PC-3 (cell line): ENCODE measurements at regions not wholly inside any gene's neighbourhood (a gene's known extent, or its start where the extent isn't known, plus 50 kb on each side); places are given as distances from the start of the nearest gene placed in this dataset.

Source experiments
- ATAC-seq: fragments of 200-7000 bp; cut with Tn5 transposase; 2 replicates; pipeline ENCODE4 v1.9.1; 2020; ENCODE audit warnings: mild to moderate bottlenecking, moderate library complexity
- BruUV-seq: library from RNA; stranded (reverse); fragments of 400-500 nt; replicated peaks from 2 replicates; lab custom pipeline; 2021; lab: Mats Ljungman, UMichigan
- CTCF ChIA-PET: fragments of 300-600 bp; sonication (Branson Sonifier 250); formaldehyde crosslinking; loops from one replicate; lab custom pipeline; 2022; ENCODE audit warnings: antibody characterized with exemption; lab: Charles Lee
- POLR2A ChIA-PET: fragments of 300-600 bp; sonication (Branson Sonifier 250); formaldehyde crosslinking; loops from one replicate; lab custom pipeline; 2022; ENCODE audit warnings: antibody characterized with exemption; ENCODE audit not compliant: unreplicated experiment; lab: Charles Lee
- DNase-seq: peaks from one replicate; pipeline ENCODE4 v3.0.0-alpha.2; 2015
- H2AFZ ChIP-seq: fragments of 300-600 bp; sonication (generic); 2 replicates; pipeline ENCODE4 v1.6.0; 2016; ENCODE audit warnings: antibody characterized with exemption, low read length
- H3F3A ChIP-seq: fragments of 300-600 bp; sonication (generic); one replicate; pipeline ENCODE4 v1.6.0; 2017; ENCODE audit warnings: antibody characterized with exemption, low read length, control low read depth, mild to moderate bottlenecking; ENCODE audit not compliant: unreplicated experiment
- H3K27ac ChIP-seq: fragments of 300-600 bp; sonication (generic); 2 replicates; pipeline ENCODE4 v1.5.1; 2016; ENCODE audit warnings: mild to moderate bottlenecking, low read length
- H3K27me3 ChIP-seq: fragments of 300-600 bp; sonication (generic); 2 replicates; pipeline ENCODE4 v1.6.1; 2016; ENCODE audit warnings: low read length, mixed read lengths
- H3K36me3 ChIP-seq: fragments of 300-600 bp; sonication (generic); 2 replicates; pipeline ENCODE4 v1.6.1; 2016; ENCODE audit warnings: low read depth, mixed run types, low read length, mixed read lengths
- H3K4me1 ChIP-seq: fragments of 300-600 bp; sonication (generic); 2 replicates; pipeline ENCODE4 v1.5.1; 2016; ENCODE audit warnings: low read length; ENCODE audit not compliant: insufficient read depth
- H3K4me2 ChIP-seq: fragments of 300-600 bp; sonication (generic); 2 replicates; pipeline ENCODE4 v1.6.0; 2016; ENCODE audit warnings: low read length
- H3K4me3 ChIP-seq: fragments of 300-600 bp; sonication (generic); 2 replicates; pipeline ENCODE4 v1.5.1; 2016; ENCODE audit warnings: mild to moderate bottlenecking, low read length, mixed read lengths
- H3K79me2 ChIP-seq: fragments of 300-600 bp; sonication (generic); 2 replicates; pipeline ENCODE4 v1.6.1; 2017; ENCODE audit warnings: low read length, mixed read lengths
- H3K9ac ChIP-seq: fragments of 300-600 bp; sonication (generic); 2 replicates; pipeline ENCODE4 v1.6.0; 2016; ENCODE audit warnings: mild to moderate bottlenecking, low read length
- H3K9me2 ChIP-seq: fragments of 300-600 bp; sonication (generic); replicated peaks from 2 replicates; pipeline ENCODE4 v1.6.1; 2016; ENCODE audit warnings: mixed run types, low read length, mixed read lengths
- H3K9me3 ChIP-seq: fragments of 300-600 bp; sonication (generic); 2 replicates; pipeline ENCODE4 v1.6.1; 2016; ENCODE audit warnings: low read length, mixed read lengths
- H4K20me1 ChIP-seq: fragments of 300-600 bp; sonication (generic); 2 replicates; pipeline ENCODE4 v1.6.1; 2016; ENCODE audit warnings: low read length, mixed read lengths
- EZH2 ChIP-seq: fragments of 300-600 bp; sonication (generic); IDR thresholded peaks from one replicate; pipeline ENCODE4 v1.6.1; 2017; ENCODE audit warnings: antibody characterized with exemption, mild to moderate bottlenecking, low read length; ENCODE audit not compliant: unreplicated experiment
- EZH2phosphoT487 ChIP-seq: fragments of 300-600 bp; sonication (generic); IDR thresholded peaks from 2 replicates; pipeline ENCODE4 v1.6.1; 2018; ENCODE audit warnings: mild to moderate bottlenecking, antibody characterized with exemption, low read length, borderline replicate concordance
- intact Hi-C: fragments of 100-400 bp; cut with micrococcal nuclease; formaldehyde crosslinking; loops from 2 replicates; pipeline ENCODE4 v1.9.0; 2023
- TF ChIP-seq, protein P1 (sequence below): fragments of 300-600 bp; sonication (generic); conservative IDR thresholded peaks from 2 replicates; pipeline ENCODE4 v1.5.1; 2017; ENCODE audit warnings: antibody characterized with exemption, low read depth, mild to moderate bottlenecking, low read length

DNA sequence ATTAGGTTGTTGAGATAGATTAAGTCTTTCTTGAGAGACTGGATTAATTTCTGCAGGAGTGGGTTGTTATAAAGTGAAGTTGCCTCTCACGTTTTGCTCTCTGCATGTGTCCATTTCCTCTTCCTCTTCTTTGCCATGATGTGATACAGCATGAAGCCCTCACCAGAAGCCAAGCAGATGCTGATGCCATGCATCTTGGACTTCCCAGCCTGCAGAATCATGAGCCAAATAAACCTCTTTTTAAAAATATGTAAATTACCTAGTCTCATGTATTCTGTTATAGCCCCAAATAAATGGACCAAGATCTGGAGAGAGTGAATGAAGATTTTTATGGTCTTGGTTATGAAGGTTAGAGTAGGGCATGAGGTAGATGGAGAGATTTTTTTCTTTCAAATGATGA lies 111.6 kb upstream of the MAN1A1 start:
- H3F3A ChIP-seq: no peaks in the 10 kb centered on the region
- no peaks in the 10 kb centered on the region for H3K27me3 ChIP-seq
- intact Hi-C loops: no loop called here
- no TSS peak for BruUV-seq
- H3K9ac ChIP-seq: no peak overlapping the region
- no peaks in the 10 kb centered on the region for H3K9me2 ChIP-seq
- H3K4me1 ChIP-seq: no peaks in the 10 kb centered on the region
- H3K27ac ChIP-seq: no peak overlapping the region
- no peak for DNase-seq
- H3K9me3 ChIP-seq: no peaks in the 10 kb centered on the region
- no peak overlapping the region for H3K4me2 ChIP-seq
- no peak overlapping the region for H3K4me3 ChIP-seq
- POLR2A ChIA-PET: no interaction called here
- CTCF ChIA-PET: no interaction called here
- no peaks in the 10 kb centered on the region for H3K36me3 ChIP-seq
- TF ChIP-seq EZH2 (no peak), EZH2phosphoT487 (no peak)
- TF ChIP-seq, protein P1, sequence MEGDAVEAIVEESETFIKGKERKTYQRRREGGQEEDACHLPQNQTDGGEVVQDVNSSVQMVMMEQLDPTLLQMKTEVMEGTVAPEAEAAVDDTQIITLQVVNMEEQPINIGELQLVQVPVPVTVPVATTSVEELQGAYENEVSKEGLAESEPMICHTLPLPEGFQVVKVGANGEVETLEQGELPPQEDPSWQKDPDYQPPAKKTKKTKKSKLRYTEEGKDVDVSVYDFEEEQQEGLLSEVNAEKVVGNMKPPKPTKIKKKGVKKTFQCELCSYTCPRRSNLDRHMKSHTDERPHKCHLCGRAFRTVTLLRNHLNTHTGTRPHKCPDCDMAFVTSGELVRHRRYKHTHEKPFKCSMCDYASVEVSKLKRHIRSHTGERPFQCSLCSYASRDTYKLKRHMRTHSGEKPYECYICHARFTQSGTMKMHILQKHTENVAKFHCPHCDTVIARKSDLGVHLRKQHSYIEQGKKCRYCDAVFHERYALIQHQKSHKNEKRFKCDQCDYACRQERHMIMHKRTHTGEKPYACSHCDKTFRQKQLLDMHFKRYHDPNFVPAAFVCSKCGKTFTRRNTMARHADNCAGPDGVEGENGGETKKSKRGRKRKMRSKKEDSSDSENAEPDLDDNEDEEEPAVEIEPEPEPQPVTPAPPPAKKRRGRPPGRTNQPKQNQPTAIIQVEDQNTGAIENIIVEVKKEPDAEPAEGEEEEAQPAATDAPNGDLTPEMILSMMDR: no peak
- no peak for ATAC-seq
- H2AFZ ChIP-seq: no peak overlapping the region
- H4K20me1 ChIP-seq: no peaks in the 10 kb centered on the region
- no peaks in the 10 kb centered on the region for H3K79me2 ChIP-seq

DNA sequence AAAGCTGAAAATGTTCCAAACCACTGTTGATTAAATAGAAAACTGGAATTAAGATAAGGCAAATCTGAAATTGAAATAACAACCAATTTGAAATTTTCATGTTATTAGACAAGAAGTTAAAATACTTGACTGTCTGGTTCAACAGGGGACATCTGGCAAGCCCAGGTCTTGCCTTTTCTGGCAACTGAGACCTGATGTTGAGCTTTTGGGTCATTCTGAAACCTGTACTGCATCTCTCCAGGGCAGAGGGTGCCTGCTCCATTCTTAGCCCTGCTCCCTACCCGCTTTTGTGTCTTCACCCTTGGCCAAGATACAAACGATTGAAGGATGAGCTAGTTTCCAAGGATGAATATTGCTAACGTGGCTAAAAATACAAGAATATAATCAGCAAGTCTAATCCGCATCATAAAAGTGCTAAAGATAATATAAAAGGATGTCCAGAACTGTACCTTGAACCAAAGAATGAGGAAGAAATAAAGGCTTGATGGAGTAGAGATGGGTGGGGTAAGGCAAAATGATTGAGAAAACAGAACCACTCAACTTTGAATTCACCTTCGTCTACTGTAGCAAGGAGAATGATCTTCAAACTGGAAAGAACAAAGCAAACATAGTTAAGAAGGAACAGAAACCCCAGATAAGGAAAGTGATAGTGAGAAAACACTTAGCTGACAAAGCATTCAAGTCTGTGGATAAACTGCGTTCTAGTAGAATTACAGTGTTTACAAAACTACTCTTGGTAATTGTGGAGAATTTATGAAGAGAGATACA lies 109.8 kb upstream of the MAN1A1 start:
- no peaks in the 10 kb centered on the region for H3F3A ChIP-seq
- POLR2A ChIA-PET: no interaction called here
- no peak overlapping the region for H3K27ac ChIP-seq
- no peaks in the 10 kb centered on the region for H3K9me2 ChIP-seq
- H3K4me1 ChIP-seq: no peaks in the 10 kb centered on the region
- H3K4me2 ChIP-seq: no peak overlapping the region
- no peak overlapping the region for H3K9ac ChIP-seq
- H3K27me3 ChIP-seq: no peaks in the 10 kb centered on the region
- H2AFZ ChIP-seq: no peak overlapping the region
- H3K36me3 ChIP-seq: no peaks in the 10 kb centered on the region
- no peak for DNase-seq
- ATAC-seq: no peak
- intact Hi-C loops: no loop called here
- BruUV-seq: no TSS peak
- no peaks in the 10 kb centered on the region for H4K20me1 ChIP-seq
- no peaks in the 10 kb centered on the region for H3K79me2 ChIP-seq
- H3K4me3 ChIP-seq: no peak overlapping the region
- CTCF ChIA-PET: no interaction called here
- TF ChIP-seq, protein P1: no peak
- TF ChIP-seq EZH2 (no peak), EZH2phosphoT487 (no peak)
- H3K9me3 ChIP-seq: no peaks in the 10 kb centered on the region

DNA sequence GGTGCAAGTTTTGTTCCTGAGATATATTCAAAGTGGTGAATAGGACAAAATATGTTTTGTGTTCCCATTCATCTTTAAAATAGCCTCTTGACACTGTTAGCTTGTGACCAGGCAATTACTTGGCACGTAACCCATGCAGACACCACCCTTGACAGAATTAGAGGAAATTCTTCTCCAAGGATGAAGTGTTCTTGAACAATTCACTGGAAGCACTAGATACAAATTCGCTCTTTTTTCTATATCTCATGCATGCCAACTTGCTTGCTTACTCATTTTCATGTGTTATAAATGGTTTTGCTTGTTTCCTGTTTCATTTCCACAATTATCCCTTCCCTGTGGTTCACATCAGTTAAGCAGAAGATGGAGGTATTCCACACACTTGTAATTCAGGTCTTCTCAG lies 105.2 kb upstream of the MAN1A1 start:
- Histone ChIP-seq H2AFZ (no peak overlapping the region), H3K9ac (no peak overlapping the region), H3K9me3 (no peaks in the 10 kb centered on the region), H3K9me2 (no peaks in the 10 kb centered on the region), H3K79me2 (no peaks in the 10 kb centered on the region), H4K20me1 (no peaks in the 10 kb centered on the region), H3K4me1 (no peaks in the 10 kb centered on the region), H3K36me3 (no peaks in the 10 kb centered on the region), H3K4me2 (no peak overlapping the region), H3K27ac (no peak overlapping the region), H3F3A (no peaks in the 10 kb centered on the region), H3K27me3 (no peaks in the 10 kb centered on the region), H3K4me3 (no peak overlapping the region)
- intact Hi-C loops: no loop called here
- no peak for ATAC-seq
- ChIA-PET CTCF (interaction anchor here (0.6 kb wide), 1 partner anchor 1565 kb away, joined by 3 read pairs; no protein-coding TSS in a partner anchor), POLR2A (no interaction called here)
- no peak for DNase-seq
- BruUV-seq: no TSS peak
- TF ChIP-seq EZH2phosphoT487 (no peak), EZH2 (no peak)
- TF ChIP-seq, protein P1: no peak
